GM13976 (cell line): ENCODE measurements at regions not wholly inside any gene's neighbourhood (a gene's known extent, or its start where the extent isn't known, plus 50 kb on each side); places are given as distances from the start of the nearest gene placed in this dataset.

ENCODE experiments used
- DNase-seq: peaks from one replicate; pipeline ENCODE4 v3.0.0; 2012; ENCODE audit warnings: low spot score
- CTCF ChIP-seq: IDR thresholded peaks from 2 replicates; pipeline ENCODE4 v1.5.1; 2012; ENCODE audit warnings: borderline replicate concordance, mild to moderate bottlenecking; ENCODE audit not compliant: insufficient read depth; ENCODE audit errors: extremely low read depth, missing control alignments, control extremely low read depth
- in situ Hi-C: fragments of 300-500 bp; cut with MboI; formaldehyde crosslinking; loops from one replicate; pipeline ENCODE4 v1.12.0; 2022; ENCODE audit warnings: low sequenced_read_pairs, mixed read lengths, inconsistent platforms; ENCODE audit not compliant: unreplicated experiment

- in situ Hi-C loops: no loop called here
- DNase-seq: no peak
Observed at GRCh38 chr4:111546881-111547280, 598.4 kb upstream of the FAM241A start.

GRCh38 chr4:111556141-111556781 lies 589.0 kb upstream of the FAM241A start:
- TF ChIP-seq CTCF: no peak
- in situ Hi-C loops: no loop called here
- no peak for DNase-seq

More at GRCh38 chr4:111546881-111547280, 598.4 kb upstream of the FAM241A start:
- TF ChIP-seq CTCF: no peak

- DNase-seq: no peak
- in situ Hi-C loops: no loop called here
- TF ChIP-seq CTCF: no peak
Observed at GRCh38 chr4:111556851-111557250, 588.4 kb upstream of the FAM241A start.

GRCh38 chr4:111562826-111563225 lies 582.4 kb upstream of the FAM241A start:
- in situ Hi-C loops: no loop called here
- DNase-seq: no peak
- no peak for TF ChIP-seq CTCF

GRCh38 chr4:111572470-111572869 lies 572.8 kb upstream of the FAM241A start:
- in situ Hi-C loops: no loop called here
- TF ChIP-seq CTCF: no peak
- no peak for DNase-seq

GRCh38 chr4:111573386-111573785 lies 571.9 kb upstream of the FAM241A start:
- in situ Hi-C loops: no loop called here
- no peak for DNase-seq

More at GRCh38 chr4:111573386-111573785, 571.9 kb upstream of the FAM241A start:
- TF ChIP-seq CTCF: no peak
